ENCODE measurements at regions not wholly inside any gene's neighbourhood (a gene's known extent, or its start where the extent isn't known, plus 50 kb on each side); places are given as distances from the start of the nearest gene placed in this dataset.

- no peak for TF ChIP-seq CTCF (IDR thresholded peaks at IDR 0.05; ENCODE audit: extremely low read depth, insufficient read depth, missing control alignments)
- DNase-seq (ENCODE audit: low spot score): no peak
- in situ Hi-C loops (cut with MboI; ENCODE audit: low pct_unique_long_range_greater_than_20kb, low sequenced_read_pairs, unreplicated experiment): loop anchor here (25.0 kb wide), 1 partner anchor 100 kb away; no protein-coding TSS in a partner anchor
Measured at GRCh38 chr1:55861676-55862340, 646.6 kb upstream of the USP24 start.

- no peak for DNase-seq (ENCODE audit: low spot score)
- TF ChIP-seq CTCF (IDR thresholded peaks at IDR 0.05; ENCODE audit: extremely low read depth, insufficient read depth, missing control alignments): no peak
- in situ Hi-C loops (cut with MboI; ENCODE audit: low pct_unique_long_range_greater_than_20kb, low sequenced_read_pairs, unreplicated experiment): loop anchor here (25.0 kb wide), 1 partner anchor 101 kb away; no protein-coding TSS in a partner anchor
Measured at GRCh38 chr1:55860798-55861519, 645.8 kb upstream of the USP24 start.

- DNase-seq (ENCODE audit: low spot score): no peak
- TF ChIP-seq CTCF (IDR thresholded peaks at IDR 0.05; ENCODE audit: extremely low read depth, insufficient read depth, missing control alignments): no peak
- in situ Hi-C loops (cut with MboI; ENCODE audit: low pct_unique_long_range_greater_than_20kb, low sequenced_read_pairs, unreplicated experiment): loop anchor here (25.0 kb wide), 1 partner anchor 102 kb away; no protein-coding TSS in a partner anchor
Measured at GRCh38 chr1:55860326-55860725, 645.2 kb upstream of the USP24 start.

GRCh38 chr1:55854911-55855310 is 639.7 kb upstream of the USP24 start:
- no peak for DNase-seq (ENCODE audit: low spot score)
- TF ChIP-seq CTCF (IDR thresholded peaks at IDR 0.05; ENCODE audit: extremely low read depth, insufficient read depth, missing control alignments): no peak
- in situ Hi-C loops (cut with MboI; ENCODE audit: low pct_unique_long_range_greater_than_20kb, low sequenced_read_pairs, unreplicated experiment): loop anchor here (25.0 kb wide), 1 partner anchor 107 kb away; no protein-coding TSS in a partner anchor

- no peak for TF ChIP-seq CTCF (IDR thresholded peaks at IDR 0.05; ENCODE audit: extremely low read depth, insufficient read depth, missing control alignments)
- DNase-seq (ENCODE audit: low spot score): no peak
- in situ Hi-C loops (cut with MboI; ENCODE audit: low pct_unique_long_range_greater_than_20kb, low sequenced_read_pairs, unreplicated experiment): no loop called here
Measured at GRCh38 chr1:55848906-55849305, 633.7 kb upstream of the USP24 start.

GRCh38 chr1:55846051-55846450 is 630.9 kb upstream of the USP24 start:
- DNase-seq (ENCODE audit: low spot score): no peak
- in situ Hi-C loops (cut with MboI; ENCODE audit: low pct_unique_long_range_greater_than_20kb, low sequenced_read_pairs, unreplicated experiment): no loop called here
- no peak for TF ChIP-seq CTCF (IDR thresholded peaks at IDR 0.05; ENCODE audit: extremely low read depth, insufficient read depth, missing control alignments)
